SK-N-SH (cell line): ENCODE measurements at regions not wholly inside any gene's neighbourhood (a gene's known extent, or its start where the extent isn't known, plus 50 kb on each side); places are given as distances from the start of the nearest gene placed in this dataset.

Experiments
- EZH2phosphoT487 ChIP-seq: fragments of 200-600 bp; sonication (generic); IDR thresholded peaks from 2 replicates; pipeline ENCODE4 v1.6.1; 2017; ENCODE audit warnings: low read depth, mixed run types, mild to moderate bottlenecking, antibody characterized with exemption, moderate library complexity, borderline replicate concordance
- POLR2AphosphoS5 ChIP-seq: IDR thresholded peaks from 2 replicates; pipeline ENCODE4 v1.6.1; 2012; ENCODE audit warnings: low read depth, low read length
- RAD21 ChIP-seq: IDR thresholded peaks from 2 replicates; pipeline ENCODE4 v1.6.1; 2012; ENCODE audit warnings: mild to moderate bottlenecking, low read length
- RFX5 ChIP-seq: IDR thresholded peaks from 2 replicates; pipeline ENCODE4 v1.6.1; 2012; ENCODE audit warnings: mild to moderate bottlenecking, improper control_type of control experiment, low read length
- SMC3 ChIP-seq: IDR thresholded peaks from 2 replicates; pipeline ENCODE4 v1.6.1; 2012; ENCODE audit warnings: low read depth, low read length, improper control_type of control experiment
- ZBTB33 ChIP-seq: IDR thresholded peaks from 2 replicates; pipeline ENCODE4 v1.4.0; 2012; ENCODE audit warnings: low read depth, borderline replicate concordance

DNA sequence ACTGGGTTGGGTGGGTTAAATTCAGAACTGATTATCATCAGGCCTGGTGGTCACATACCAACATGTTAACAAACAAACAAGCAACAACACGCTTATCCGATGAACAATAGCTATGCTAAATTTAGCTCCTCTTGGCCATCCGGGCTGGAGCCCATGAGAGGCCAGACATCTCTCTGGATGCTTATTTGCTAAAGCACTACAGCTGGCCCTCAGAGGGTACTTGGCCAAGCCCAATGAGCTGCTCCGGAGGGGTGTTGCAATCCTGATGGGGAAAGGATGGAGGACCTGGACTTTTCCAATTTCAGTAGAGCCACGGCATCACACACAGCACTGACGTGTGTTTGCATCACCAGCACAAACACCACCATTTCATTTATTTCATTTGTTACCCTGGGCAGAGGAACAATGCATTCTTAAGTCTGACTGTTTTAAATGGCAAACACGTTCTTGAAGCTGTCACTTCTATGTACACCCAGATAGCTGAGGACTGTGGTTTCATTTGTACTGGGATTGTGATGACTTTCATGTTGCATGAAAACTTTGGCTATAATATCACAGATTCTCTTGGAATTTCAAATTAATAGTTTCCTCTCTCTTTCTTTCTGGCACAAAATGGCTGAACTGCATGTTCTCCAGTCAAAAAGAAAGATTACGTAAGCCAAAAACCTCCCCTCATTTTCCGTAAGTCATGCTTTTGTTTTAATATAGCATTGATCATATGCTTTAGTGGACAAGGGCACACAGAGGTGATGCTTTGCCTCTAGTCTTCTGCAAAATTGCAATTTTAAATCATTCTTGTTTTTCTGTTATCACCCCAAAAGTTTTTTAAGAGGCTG is 359.8 kb upstream of the KAZN start:
- TF ChIP-seq RFX5 (no peak), EZH2phosphoT487 (no peak), SMC3 (no peak), ZBTB33 (no peak), RAD21 (no peak), POLR2AphosphoS5 (no peak)
